K562 (cell line): ENCODE measurements at regions not wholly inside any gene's neighbourhood (a gene's known extent, or its start where the extent isn't known, plus 50 kb on each side); places are given as distances from the start of the nearest gene placed in this dataset.

Experiments
- CBX3 ChIP-seq, 2 experiments: IDR thresholded peaks; 1 replicate in 1 of 2; 2 replicates in 1 of 2; pipeline ENCODE4 v1.6.1; 2012; ENCODE audit warnings: inconsistent platforms in 2 of 2, low read length in 2 of 2, borderline replicate concordance in 1 of 2, control low read depth in 1 of 2
- HDAC1 ChIP-seq, 2 experiments: fragments of 450-650 bp; IDR thresholded peaks; 2 replicates each; pipeline ENCODE4 v1.6.1; 2016 to 2017; ENCODE audit warnings: inconsistent platforms in 1 of 2, mild to moderate bottlenecking in 1 of 2, moderate library complexity in 1 of 2
- MCM5 ChIP-seq: fragments of 450-650 bp; IDR thresholded peaks from 2 replicates; pipeline ENCODE4 v1.6.1; 2016; ENCODE audit warnings: low read depth
- NFE2L1 ChIP-seq: fragments of 450-650 bp; IDR thresholded peaks from 2 replicates; pipeline ENCODE4 v1.6.1; 2016; ENCODE audit warnings: missing genetic modification characterization, low read depth, mild to moderate bottlenecking, missing compliant biosample characterization, moderate library complexity, borderline replicate concordance
- SLC30A9 ChIP-seq: fragments of 250-450 bp; sonication (Bioruptor Pico); IDR thresholded peaks from 2 replicates; pipeline ENCODE4 v1.8.0; 2022; ENCODE audit warnings: mild to moderate bottlenecking, moderate library complexity
- SRSF7 ChIP-seq: fragments of 200-400 bp; formaldehyde crosslinking; optimal IDR thresholded peaks from 2 replicates; pipeline ENCODE3; 2017; ENCODE audit warnings: mild to moderate bottlenecking, low read depth, low read length
- ZNF274 ChIP-seq: IDR thresholded peaks from 2 replicates; pipeline ENCODE4 v1.6.1; 2011; ENCODE audit warnings: low read depth, mild to moderate bottlenecking, low read length, moderate library complexity, borderline replicate concordance
- TF ChIP-seq, protein P1 (sequence below): fragments of 450-650 bp; IDR thresholded peaks from 2 replicates; pipeline ENCODE4 v1.6.1; 2016; ENCODE audit warnings: low read depth
- TF ChIP-seq, protein P2 (sequence below), 2 experiments: fragments of 450-650 bp in 1 of 2; sonication (generic) in 1 of 2; formaldehyde crosslinking in 1 of 2; IDR thresholded peaks; 2 replicates each; pipeline versions ENCODE4 v1.7.1 to v1.9.0; 2016 to 2022; ENCODE audit warnings: inconsistent platforms in 1 of 2, mild to moderate bottlenecking in 1 of 2, missing genetic modification reagents in 1 of 2

DNA sequence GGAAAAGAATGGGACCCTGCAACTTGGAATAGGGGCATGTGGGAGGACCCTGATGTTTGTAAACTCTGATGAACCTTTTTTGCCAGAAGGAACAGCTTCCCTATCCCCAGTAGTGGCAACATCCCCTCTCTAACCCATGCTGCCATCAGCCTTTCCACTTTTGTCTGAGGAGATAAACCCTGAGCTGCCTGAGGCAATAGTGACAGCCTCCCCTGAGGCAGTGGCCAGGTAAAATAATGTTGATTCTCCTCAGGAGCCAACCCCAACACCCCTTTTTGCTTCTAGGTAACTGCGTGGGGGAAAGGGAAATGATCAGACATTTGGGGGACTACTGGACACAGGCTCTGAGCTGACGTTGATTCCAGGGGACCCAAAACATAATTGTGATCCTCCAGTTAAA, 106.8 kb upstream of the NPAS2 start (continued):
- TF ChIP-seq, protein P1, sequence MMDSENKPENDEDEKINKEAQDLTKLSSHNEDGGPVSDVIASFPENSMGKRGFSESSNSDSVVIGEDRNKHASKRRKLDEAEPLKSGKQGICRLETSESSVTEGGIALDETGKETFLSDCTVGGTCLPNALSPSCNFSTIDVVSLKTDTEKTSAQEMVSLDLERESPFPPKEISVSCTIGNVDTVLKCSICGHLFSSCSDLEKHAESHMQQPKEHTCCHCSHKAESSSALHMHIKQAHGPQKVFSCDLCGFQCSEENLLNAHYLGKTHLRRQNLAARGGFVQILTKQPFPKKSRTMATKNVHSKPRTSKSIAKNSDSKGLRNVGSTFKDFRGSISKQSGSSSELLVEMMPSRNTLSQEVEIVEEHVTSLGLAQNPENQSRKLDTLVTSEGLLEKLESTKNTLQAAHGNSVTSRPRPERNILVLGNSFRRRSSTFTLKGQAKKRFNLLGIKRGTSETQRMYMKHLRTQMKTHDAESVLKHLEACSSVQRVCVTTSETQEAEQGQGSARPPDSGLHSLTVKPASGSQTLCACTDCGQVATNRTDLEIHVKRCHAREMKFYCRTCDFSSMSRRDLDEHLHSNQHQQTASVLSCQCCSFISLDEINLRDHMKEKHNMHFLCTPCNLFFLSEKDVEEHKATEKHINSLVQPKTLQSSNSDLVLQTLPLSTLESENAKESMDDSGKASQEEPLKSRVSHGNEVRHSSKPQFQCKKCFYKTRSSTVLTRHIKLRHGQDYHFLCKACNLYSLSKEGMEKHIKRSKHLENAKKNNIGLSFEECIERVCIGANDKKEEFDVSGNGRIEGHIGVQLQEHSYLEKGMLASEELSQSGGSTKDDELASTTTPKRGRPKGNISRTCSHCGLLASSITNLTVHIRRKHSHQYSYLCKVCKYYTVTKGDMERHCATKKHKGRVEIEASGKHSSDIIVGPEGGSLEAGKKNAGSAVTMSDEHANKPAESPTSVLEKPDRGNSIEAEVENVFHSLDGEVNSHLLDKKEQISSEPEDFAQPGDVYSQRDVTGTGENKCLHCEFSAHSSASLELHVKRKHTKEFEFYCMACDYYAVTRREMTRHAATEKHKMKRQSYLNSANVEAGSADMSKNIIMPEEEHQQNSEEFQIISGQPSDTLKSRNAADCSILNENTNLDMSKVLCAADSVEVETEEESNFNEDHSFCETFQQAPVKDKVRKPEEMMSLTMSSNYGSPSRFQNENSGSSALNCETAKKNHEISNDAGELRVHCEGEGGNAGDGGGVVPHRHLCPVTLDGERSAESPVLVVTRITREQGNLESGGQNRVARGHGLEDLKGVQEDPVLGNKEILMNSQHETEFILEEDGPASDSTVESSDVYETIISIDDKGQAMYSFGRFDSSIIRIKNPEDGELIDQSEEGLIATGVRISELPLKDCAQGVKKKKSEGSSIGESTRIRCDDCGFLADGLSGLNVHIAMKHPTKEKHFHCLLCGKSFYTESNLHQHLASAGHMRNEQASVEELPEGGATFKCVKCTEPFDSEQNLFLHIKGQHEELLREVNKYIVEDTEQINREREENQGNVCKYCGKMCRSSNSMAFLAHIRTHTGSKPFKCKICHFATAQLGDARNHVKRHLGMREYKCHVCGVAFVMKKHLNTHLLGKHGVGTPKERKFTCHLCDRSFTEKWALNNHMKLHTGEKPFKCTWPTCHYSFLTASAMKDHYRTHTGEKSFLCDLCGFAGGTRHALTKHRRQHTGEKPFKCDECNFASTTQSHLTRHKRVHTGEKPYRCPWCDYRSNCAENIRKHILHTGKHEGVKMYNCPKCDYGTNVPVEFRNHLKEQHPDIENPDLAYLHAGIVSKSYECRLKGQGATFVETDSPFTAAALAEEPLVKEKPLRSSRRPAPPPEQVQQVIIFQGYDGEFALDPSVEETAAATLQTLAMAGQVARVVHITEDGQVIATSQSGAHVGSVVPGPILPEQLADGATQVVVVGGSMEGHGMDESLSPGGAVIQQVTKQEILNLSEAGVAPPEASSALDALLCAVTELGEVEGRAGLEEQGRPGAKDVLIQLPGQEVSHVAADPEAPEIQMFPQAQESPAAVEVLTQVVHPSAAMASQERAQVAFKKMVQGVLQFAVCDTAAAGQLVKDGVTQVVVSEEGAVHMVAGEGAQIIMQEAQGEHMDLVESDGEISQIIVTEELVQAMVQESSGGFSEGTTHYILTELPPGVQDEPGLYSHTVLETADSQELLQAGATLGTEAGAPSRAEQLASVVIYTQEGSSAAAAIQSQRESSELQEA, result no peak
- TF ChIP-seq, protein P2, sequence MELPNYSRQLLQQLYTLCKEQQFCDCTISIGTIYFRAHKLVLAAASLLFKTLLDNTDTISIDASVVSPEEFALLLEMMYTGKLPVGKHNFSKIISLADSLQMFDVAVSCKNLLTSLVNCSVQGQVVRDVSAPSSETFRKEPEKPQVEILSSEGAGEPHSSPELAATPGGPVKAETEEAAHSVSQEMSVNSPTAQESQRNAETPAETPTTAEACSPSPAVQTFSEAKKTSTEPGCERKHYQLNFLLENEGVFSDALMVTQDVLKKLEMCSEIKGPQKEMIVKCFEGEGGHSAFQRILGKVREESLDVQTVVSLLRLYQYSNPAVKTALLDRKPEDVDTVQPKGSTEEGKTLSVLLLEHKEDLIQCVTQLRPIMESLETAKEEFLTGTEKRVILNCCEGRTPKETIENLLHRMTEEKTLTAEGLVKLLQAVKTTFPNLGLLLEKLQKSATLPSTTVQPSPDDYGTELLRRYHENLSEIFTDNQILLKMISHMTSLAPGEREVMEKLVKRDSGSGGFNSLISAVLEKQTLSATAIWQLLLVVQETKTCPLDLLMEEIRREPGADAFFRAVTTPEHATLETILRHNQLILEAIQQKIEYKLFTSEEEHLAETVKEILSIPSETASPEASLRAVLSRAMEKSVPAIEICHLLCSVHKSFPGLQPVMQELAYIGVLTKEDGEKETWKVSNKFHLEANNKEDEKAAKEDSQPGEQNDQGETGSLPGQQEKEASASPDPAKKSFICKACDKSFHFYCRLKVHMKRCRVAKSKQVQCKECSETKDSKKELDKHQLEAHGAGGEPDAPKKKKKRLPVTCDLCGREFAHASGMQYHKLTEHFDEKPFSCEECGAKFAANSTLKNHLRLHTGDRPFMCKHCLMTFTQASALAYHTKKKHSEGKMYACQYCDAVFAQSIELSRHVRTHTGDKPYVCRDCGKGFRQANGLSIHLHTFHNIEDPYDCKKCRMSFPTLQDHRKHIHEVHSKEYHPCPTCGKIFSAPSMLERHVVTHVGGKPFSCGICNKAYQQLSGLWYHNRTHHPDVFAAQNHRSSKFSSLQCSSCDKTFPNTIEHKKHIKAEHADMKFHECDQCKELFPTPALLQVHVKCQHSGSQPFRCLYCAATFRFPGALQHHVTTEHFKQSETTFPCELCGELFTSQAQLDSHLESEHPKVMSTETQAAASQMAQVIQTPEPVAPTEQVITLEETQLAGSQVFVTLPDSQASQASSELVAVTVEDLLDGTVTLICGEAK (IDR thresholded peaks at IDR 0.05), result no peak
- TF ChIP-seq, protein P2 (CRISPR knock-in tag; IDR thresholded peaks at IDR 0.05), result no peak
- no peak for TF ChIP-seq SRSF7
- TF ChIP-seq HDAC1 (IDR thresholded peaks at IDR 0.05), result no peak
- TF ChIP-seq SLC30A9, result no peak
- no peak for TF ChIP-seq ZNF274
- TF ChIP-seq MCM5, result no peak
- TF ChIP-seq CBX3 (IDR thresholded peaks at IDR 0.05; ENCODE audit: borderline replicate concordance in 1 of 2, low read length in 2 of 2), result no peak
- TF ChIP-seq NFE2L1 (tag), result no peak
- TF ChIP-seq, all 486 proteins: peak for 0
